ENCODE measurements at regions not wholly inside any gene's neighbourhood (a gene's known extent, or its start where the extent isn't known, plus 50 kb on each side); places are given as distances from the start of the nearest gene placed in this dataset.
"Not testable (repeated sequence)": the region's sequence is repeated elsewhere in the genome, so short reads cannot be mapped to it uniquely, and the experiment has no call there.

DNA sequence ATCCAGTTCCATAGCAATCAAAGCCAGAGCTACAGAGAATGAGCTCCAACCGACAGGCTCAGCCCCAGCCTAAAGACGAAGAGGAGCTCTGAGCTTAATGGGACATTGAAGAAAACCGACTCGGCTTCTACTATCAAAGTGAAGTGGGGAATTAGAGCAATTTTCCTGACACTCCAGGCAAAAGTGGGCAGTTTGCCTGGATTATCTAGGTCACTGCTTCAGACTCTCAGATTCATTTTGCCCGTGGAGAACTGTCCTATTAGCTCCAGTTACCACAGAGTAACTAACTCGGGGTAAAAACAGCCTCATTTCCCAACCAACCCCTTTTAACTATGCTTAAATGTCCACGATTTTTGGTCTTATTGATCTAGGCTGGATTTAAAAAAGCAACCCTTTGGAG lies 592.1 kb upstream of the NRSN1 start:
- DNase-seq: no peak

DNA sequence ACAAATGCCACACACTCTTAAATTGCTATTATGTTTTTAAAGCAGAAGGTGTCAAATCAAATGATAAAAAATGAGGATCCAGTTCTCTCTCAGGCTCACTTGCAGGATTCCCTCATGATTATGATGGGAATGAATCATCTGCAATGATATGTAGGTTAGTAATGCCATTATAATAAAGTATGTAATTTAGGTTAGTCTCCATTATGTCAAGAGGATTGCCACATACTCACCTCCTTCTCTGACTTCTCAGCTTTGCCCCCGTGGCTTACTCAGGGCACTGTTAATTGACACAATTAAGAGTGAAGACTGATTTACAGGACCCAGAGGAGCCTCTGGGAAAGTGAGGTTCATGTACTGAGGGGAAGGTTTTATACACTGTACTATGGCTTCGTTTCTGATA lies 591.7 kb upstream of the NRSN1 start:
- DNase-seq: no peak

DNA sequence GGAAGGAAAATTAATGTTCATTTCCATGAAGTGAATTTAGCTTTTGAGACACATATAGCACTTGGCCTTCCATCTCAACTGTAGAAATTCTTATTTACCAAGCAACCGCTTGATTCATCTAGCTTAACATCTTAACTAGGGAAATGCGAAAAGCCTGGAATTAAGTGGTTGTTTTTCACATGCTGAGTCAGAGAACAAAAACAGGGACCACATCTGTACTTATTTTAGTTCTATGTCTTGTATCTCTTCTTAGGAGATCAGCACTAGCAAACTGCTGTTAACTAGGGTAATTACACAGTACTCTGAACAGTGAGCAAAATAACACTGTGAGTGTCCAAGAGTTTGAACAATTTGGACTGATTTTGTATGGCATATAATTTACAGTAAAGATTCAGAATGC lies 590.9 kb upstream of the NRSN1 start:
- DNase-seq: no peak

DNA sequence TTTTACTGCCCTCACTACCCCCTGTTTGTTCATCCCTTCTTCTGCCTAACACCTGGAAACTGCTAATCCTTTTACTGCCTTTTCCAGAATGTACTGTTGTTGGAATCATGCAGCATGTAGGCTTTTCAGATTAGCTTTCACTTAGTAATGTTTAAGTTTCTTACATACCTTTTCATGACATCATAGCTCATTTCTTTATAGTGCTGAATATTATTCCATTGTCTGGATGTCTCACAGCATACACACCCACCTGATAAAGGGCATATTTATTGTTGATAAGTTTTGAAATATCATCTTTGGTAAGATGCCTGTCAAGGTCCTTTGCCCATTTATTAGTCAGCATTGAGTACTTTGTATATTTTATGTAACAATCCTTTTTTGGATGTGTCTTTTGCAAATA lies 588.2 kb upstream of the NRSN1 start:
- DNase-seq: no peak

DNA sequence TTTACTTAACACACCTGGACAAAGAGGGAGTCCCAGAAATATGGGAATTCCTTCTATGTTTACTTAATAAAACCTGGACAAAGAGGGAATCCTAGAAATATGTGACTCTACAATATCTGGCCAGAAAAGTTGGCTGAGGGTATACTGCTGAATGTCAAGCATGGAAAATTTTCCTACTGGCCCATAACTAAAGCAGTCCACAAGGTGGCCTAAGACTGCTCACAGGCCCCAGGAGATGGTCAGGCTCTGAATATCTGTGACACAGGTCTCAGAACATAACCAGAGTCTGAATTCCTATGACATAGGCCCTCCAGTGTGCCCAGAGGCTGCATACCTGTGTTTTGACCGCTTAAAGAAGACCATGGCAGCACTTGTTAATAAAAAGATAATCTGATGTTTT lies 578.2 kb upstream of the NRSN1 start:
- no peak for DNase-seq

DNA sequence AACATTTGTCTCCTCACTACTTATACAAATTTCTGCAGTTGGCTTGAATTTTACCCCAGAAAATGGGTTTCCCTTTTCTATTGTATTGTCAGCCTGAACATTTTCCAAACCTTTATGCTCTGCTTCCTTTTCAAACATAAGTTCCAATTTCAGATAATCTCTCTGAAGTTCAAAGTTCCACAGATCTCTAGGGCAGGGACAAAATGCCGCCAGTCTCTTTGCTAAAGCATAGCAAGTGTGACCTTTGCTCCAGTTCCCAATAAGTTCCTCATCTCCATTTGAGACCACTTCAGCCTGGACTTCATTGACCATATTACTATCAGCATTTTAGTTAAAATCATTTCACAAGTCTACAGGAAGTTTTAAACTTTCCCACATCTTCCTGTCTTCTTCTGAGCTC lies 571.1 kb upstream of the NRSN1 start:
- DNase-seq: not testable (repeated sequence)

DNA sequence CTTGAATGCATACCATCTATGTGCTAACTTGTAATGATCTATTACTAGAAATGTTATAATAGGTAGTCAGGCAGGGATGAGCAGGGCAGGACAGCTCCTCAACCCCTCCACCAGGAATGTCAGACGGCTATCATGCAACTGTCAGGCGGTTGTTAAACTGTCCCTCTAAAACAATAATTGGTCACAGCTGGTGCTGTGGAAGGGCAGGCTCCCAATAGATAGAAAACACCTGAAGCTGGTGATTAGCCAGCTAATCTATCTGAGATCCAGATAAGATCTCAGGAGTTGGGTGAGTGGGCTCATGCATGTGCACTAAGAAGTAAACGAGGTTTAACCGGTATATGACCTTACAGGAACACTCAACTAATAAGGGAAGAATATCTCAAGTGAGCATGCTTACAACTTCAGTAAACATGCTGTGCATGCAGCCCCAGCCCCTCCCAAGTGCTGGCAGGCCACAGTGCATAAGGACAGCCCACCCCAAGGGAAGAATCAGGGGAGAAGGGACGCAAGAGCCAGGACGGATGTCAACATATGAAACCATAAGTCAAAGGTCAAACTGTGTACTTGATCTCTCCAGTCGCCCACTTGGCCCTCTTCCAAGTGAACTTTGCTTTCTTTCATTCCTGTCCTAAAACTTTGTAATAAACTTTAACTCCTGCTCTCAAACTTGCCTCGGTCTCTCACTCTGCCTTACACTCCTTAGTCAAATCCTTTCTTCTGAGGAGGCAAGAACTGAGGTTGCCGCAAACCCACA lies 566.2 kb upstream of the NRSN1 start:
- DNase-seq: no peak

DNA sequence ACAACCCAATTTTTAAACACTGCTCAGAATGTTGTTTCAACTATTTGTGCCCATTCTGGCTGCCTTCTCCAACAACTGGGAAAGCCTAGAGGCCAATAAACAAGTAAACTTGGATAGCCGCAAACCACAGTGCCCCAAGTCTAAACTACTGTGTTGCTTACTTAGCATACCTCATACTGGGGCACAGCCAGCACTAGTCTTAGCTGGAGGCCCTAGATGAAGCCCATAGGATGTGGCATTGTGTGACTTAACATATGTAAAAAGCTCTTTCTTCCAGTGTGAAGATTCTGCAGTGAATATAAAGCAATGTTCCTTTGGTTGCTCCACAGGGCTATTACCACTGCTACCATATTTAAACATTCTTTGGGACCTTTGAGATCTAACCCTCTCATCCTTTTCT lies 564.3 kb upstream of the NRSN1 start:
- DNase-seq: no peak

DNA sequence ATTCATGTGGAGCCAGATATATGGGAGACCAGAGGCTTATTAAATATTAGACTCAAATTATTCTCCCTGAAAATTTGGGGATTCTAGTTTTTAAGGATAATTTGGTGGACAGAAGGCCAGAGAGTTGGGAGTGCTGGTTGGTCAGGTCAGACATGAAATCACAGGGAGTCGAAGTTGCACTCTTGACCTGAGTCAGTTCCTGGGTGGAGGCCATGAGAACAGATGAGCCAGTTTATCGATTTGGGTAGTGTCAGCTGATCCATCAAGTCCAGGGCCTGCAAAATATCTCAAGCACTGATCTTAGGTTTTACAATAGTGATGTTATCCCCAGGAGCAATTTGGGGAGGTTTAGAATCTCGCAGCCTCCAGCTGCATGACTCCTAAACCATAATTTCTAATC lies 563.5 kb upstream of the NRSN1 start:
- DNase-seq: no peak

DNA sequence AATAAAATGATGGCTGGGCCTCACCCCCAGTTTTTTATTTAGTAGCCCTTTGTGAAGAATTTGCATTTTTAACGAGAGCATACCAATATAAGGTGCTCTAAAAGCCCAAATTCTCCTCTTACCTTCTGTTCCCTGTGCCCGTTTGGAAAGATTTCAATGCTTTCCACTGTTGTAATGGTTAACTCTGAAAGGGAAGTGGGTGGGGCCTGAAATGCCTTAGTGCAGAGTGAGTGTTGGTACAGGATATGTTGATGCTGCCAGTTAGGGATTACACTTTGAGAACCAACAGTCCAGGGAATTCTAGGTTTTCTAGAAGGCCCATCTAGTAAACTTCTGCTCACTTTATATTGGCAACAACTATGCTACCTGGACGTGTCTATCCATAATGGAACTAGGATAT lies 562.7 kb upstream of the NRSN1 start:
- DNase-seq: no peak

DNA sequence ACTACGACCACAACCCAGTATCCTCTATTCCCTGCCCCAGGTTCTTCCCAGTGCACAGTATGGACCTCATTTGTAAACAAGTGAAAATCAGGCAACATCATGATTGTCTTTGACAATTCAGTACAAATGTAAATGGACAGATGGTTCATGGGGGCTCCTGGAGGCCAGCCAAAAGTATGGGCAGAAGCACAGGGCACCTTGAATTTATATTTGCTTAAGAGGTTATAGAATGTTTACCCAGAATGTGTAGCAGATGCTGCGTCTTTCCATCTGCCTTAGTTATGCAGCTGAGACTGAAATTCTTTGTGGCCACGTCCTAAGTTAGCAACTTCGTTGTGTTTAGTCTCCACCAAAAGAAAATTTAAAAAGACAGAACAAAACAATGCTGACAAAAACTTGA lies 559.6 kb upstream of the NRSN1 start:
- DNase-seq: no peak

DNA sequence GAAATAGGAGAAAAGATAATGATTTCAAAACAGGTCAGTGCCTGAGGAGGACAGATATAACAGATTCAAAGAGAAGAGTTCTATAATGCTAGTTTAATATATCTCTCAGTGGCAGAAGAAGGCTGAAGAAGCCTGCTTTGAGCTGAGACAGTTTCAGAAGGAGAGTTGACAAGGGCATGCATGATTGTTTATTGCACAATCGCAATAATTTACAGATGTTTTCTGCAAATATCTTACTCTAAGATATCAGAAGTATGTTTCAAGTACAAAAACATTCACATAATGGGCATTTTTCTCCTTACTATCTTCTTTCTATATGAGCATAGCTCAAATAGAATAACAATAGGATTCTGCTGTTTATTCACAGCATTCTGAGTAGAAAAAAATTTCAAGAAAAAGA lies 557.7 kb upstream of the NRSN1 start:
- no peak for DNase-seq

DNA sequence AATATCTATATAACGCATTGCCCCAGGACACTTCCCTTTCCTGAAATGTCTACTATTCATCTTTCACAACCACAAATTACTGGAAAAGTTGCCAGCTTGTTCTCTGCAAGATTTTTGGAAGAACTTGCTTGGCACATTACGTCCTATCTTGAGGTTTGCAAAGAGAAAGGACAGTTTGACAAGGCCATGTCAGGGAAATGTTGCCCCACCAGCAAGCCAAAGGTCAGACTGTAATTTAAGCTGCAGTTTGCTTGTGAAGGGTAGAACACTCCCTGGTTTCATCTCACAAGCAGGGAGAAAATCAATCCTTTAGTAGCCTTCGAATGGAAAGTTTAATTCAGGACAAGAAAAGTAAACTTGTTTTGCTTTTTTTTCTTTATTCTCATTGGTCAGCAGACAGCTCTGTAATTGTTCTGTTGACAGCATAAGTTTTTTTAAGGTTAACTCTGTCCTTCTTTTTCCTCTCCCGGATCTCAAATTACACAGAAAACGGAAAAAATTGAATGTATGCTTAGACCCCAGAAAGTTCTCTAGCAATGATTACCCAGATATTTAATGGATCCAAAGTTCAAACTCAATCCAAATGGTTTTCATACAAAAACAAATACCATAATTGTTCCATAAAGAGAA lies 541.8 kb upstream of the NRSN1 start:
- no peak for DNase-seq

DNA sequence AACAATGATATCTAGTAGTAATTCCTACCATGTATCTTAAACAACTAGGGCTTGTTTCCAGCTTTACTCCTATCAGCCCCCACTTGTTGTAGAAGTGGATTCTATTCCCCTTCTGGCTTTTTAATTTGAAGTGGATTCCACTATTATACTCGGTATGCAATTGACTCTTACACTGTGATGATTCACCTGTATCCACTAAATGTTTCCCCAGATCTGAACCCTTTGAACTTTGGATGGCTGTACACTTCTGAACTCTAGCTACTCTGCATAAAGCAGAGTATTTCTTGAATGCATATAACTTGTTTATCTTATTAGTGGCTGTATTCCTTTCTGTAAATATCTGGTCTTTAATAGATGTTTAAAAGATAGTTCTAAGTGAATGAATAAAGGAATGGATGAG lies 538.4 kb upstream of the NRSN1 start:
- no peak for DNase-seq

DNA sequence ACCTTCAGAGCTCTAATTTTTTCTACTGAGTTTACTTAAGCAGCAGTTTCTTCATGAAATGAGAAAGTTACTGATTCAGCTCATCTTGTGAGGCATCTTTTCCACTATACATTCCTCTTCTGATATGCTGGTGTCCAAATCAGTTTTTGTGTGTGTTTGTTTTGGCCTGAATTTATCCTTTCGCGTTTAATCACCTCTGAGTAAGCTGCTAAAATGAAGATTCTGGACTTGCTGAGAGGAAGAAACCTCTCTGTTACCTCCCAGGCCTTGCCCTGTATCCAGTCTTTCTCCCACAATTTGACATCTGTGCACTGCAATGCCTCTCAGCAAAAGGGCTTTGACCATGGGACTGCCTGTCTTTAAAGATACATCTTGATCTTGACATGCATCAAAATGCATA lies 536.2 kb upstream of the NRSN1 start:
- no peak for DNase-seq

DNA sequence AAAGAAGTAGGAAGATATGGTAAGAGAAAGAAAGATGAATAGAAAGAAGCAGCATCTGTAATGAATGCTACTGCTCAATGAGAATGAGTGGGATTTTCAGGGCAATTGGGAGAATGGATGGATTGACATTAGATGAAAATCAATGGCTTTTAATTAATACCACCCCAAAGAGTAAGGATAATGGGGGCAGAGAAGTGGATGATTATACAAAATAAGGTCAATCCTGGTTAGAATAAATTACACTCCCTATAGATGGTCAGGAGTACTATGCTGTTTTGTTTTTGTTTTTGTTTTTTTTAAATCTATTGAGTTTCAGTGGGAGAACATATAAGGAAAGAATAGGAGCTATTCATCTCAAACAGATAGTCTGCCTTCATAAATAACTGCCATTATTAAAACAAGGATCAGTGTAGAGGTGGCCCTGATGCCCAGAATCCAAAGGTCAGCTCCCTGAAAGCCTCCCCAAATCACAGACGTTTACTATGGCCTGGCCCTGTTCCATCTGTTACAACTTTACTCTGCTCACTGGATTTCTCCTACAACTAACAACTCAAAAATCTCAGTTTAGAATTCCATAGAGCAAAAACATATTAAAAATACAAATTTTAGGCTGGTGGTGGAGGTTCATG lies 535.4 kb upstream of the NRSN1 start:
- no peak for DNase-seq

DNA sequence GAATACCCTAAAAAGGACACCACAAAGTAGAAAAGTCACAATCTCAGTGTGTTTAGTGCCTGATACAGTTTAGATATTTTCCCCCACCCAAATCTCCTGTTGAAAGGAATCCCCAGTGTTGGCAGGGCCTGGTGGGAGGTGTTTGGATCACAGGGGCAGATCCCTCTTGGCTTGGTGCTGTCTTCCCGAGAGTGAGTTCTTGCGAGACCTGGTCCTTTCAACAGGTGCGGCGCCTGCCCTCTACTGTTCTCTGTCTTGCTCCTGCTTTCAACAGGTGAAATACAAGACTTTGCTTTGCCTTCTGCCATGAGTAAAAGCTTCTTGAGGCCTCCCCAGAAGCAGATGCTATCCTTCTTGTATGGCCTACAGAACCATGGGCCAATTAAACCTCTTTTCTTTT lies 534.3 kb upstream of the NRSN1 start:
- DNase-seq: no peak

DNA sequence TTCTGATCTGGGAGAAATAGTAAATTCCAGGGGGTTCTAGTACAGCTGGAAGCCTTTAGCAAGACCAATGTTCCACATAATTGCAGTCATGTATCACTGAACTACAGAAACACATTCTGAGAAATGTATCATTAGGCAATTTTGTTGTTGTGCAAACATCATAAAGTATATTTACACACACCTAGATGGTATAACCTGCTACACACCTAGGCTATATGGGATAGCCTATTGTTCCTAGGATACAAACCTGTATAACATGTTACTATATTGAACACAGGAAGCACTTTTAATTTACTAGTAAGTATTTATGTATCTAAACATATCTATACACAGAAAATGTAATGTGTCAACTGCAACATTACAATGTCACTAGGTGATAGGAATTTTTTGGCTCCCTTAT lies 525.9 kb upstream of the NRSN1 start:
- no peak for DNase-seq

DNA sequence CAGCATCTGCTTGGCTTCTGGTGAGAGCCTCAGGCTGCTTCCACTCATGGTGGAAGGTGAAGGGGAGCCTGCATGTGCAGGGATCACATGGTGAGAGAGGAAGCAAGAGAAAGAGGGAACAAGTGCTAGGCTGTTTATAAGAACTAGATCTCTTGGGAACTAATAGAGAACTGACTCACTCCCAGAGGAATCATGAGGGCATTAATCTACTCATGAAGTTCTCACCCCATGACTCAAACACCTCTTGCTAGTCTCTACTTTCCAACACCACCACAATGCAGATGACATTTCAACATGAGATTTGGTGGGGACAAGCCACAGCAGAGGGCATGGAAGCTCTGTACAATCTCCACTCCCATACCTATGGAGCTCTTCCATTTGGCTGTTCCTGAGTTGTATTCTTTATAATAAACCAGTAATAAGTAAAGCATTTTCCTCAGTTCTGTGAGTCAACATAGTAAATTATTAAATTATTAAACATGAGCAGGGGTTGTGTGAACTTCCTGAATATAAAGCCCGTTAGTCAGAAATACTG lies 524.1 kb upstream of the NRSN1 start:
- DNase-seq: no peak

DNA sequence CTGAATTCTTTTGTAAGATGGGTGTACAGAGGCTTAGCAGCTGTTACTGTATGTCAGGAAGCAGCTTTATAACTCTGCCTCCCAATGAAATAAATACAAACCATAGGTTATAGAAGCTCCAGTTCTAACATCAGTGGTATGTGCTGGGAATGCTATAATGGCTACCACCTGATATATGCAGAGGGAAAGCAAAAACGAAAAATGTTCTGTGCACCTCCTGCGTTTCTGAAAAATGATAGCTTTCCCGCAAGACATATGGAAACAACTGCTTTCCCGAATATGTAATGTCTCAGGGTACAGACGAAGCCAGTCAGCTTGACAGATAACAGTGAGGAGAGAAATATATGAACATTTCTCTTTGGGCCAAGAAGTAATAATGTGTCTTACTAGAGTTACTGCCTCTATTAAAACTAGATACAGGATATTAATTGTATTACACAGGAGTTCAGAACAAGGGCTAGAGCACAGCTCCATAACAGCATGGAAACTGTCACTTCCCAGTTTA lies 517.0 kb upstream of the NRSN1 start:
- DNase-seq: no peak

DNA sequence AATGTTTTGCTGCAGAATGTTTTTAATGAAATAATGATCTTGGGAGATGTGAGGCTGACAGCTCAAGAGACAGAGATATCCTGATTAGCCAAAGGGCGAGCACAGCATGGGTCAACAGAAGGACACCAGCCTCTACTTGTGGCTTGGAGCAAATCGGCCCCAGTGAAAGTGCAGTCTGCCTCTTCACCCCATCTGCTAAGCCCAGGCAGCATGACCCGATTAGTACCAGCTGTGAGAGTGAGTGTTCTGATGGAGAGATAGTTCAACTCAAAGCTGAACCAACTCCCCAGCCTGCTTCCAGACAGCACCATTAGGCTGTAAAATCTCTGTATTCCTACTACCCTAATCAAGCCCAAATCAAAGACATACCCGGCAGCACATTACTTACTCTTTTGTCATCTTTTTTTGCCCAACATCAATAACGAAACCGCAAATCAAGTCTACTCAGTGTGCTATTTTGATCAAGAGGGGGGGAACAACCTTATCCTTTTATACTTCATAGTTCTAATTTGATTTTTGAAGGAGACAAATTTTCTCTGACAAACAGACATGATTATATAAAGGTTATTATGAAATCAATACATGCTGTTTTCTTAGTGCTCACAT lies 514.1 kb upstream of the NRSN1 start:
- no peak for DNase-seq

DNA sequence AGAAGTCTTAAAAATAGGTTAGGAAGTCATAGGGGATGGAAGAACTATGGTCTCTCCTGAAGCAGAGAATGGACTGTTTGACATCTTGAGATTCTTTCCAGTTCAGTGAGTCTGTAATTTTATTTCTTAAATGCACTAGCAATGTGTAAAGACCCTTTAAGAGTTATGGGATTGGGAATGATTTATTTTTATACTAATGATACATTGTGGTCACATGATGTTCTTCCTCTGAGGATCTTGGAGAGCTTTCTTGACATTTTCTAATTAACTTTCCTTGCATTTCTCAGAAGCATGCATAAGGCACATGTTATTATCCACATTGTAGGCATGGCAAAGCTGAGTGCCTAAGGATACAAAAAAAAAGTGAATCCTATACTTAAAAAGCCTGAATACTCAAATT lies 507.6 kb upstream of the NRSN1 start:
- no peak for DNase-seq

DNA sequence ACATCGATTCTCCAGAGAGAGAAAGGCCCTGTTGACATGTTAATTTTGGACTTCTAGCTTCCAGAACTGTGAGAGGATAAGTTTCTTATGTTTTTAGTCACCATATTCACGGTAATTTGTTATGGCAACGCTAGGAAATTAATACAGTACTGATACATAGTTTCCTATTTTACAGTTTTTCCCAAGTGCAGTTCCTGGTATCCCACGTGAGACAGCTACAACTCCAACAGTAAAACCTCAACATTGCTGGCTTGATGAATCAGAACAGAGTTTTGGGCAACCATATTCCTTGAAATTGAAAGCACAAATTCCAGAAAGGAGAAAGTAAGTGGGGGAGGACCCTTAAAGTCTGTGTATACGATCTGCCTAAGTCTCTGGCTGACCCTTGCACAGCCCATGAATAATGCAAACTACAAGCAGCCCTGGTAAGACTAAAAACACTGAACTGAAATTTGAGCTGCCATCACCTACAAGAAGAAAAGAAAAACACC lies 505.1 kb upstream of the NRSN1 start:
- DNase-seq: no peak
